ENCODE measurements at regions not wholly inside any gene's neighbourhood (a gene's known extent, or its start where the extent isn't known, plus 50 kb on each side); places are given as distances from the start of the nearest gene placed in this dataset.

DNA sequence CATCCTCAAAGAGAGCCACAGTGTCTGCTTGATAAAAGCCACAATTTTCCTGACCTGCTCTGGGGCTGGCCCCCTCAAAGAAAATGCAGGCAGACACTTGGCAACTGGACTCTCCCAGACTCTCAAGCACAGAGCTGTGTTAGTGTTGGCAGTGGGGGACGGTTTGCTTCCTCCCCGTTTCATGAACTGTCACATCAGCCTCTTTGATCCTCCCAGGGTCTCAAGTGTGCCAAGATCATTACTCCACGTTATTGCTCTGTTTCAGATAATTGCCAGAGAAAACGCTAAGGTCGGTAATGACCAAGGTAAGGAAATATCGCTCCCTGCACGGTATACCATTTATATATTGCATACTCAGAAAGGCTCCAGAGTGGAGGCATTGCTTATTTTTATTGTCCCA lies 138.8 kb downstream of the NTMT2 start:
- Histone ChIP-seq H3K4me3 (peak overlapping the region; percentile 57), H3K27me3 (replicated peaks; ENCODE audit: insufficient read depth) (no peaks in the 10 kb centered on the region), H3K36me3 (no peaks in the 10 kb centered on the region), H3K27ac (no peak overlapping the region), H3K9me3 (no peaks in the 10 kb centered on the region), H3K4me1 (ENCODE audit: control insufficient read depth in 1 of 2, low read depth in 2 of 2) (peaks cover 7 to 19% of the 10 kb centered on the region in 2 donors)
- DNase-seq (ENCODE audit: low spot score) (no peak), ATAC-seq (ENCODE audit: insufficient number of reproducible peaks, low FRiP score, low read depth) (no peak)
- TF ChIP-seq, protein P1, sequence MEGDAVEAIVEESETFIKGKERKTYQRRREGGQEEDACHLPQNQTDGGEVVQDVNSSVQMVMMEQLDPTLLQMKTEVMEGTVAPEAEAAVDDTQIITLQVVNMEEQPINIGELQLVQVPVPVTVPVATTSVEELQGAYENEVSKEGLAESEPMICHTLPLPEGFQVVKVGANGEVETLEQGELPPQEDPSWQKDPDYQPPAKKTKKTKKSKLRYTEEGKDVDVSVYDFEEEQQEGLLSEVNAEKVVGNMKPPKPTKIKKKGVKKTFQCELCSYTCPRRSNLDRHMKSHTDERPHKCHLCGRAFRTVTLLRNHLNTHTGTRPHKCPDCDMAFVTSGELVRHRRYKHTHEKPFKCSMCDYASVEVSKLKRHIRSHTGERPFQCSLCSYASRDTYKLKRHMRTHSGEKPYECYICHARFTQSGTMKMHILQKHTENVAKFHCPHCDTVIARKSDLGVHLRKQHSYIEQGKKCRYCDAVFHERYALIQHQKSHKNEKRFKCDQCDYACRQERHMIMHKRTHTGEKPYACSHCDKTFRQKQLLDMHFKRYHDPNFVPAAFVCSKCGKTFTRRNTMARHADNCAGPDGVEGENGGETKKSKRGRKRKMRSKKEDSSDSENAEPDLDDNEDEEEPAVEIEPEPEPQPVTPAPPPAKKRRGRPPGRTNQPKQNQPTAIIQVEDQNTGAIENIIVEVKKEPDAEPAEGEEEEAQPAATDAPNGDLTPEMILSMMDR (IDR thresholded peaks at IDR 0.05), result no peak

DNA sequence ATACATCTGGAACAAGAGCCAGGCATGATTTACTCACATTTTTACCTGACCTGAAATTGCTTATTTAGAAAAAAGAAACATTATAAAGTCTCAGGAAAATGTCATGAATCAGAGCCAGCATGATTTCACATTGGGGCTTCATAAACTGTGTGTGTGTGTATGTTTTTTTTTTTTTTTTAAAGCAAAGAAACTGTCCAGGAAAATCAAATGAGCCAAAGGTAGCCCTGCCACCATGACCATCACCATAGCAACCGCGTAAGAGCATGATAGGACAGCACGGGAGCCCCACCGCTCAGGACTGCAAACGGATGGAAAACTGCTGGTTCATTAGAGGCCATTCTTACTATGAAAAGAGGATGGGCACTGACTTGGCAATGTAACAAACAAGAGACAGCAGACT lies 139.2 kb downstream of the NTMT2 start:
- DNase-seq (ENCODE audit: low spot score) (no peak), ATAC-seq (ENCODE audit: insufficient number of reproducible peaks, low FRiP score, low read depth) (no peak)
- Histone ChIP-seq H3K36me3 (no peaks in the 10 kb centered on the region), H3K27ac (no peak overlapping the region), H3K27me3 (replicated peaks; ENCODE audit: insufficient read depth) (no peaks in the 10 kb centered on the region), H3K4me3 (peak overlapping the region; percentile 57), H3K9me3 (no peaks in the 10 kb centered on the region), H3K4me1 (ENCODE audit: control insufficient read depth in 1 of 2, low read depth in 2 of 2) (peaks cover 7 to 19% of the 10 kb centered on the region in 2 donors)
- TF ChIP-seq, protein P1 (IDR thresholded peaks at IDR 0.05), result no peak

DNA sequence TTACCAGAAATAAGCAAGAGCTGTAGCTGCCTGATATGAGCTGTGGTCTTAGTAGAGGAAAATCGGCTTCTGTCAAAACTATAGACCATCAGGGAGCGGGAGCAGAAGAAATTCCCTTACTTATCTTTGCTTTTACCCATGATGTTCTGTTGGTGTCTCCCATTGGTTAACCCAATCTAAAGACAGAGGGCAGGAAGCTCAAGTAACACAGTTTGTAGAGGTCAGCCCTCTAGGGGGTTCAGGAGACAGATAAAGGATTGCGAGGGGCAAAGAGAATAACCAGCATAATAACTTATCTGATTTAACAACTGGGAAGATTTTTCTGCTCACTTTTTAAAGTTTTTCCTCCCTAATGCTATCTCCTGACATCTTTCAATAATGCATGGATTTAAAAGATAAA lies 142.4 kb downstream of the NTMT2 start:
- H3K9me3 ChIP-seq, result no peaks in the 10 kb centered on the region
- H3K4me3 ChIP-seq, result no peak overlapping the region
- no peak for DNase-seq (ENCODE audit: low spot score)

DNA sequence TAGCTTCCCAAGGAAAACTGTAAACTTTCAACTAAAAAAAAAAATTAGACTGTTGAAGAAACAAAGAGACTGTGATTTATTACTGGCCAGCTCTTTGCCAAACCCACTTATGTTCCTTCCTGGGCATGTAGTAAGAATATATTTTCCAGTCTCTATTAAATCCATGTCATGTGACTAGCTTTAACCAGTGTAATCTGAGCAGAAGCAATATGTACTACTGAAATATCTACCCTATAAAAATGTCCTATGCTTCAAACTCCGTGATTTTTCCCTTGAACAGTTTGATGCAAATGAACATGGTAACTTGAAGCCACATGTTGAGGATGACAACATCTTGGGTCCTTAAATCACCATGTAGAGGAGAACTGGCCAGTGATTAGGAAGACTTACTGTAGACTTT lies 144.5 kb downstream of the NTMT2 start:
- no peaks in the 10 kb centered on the region for H3K36me3 ChIP-seq
- H3K9me3 ChIP-seq, result no peaks in the 10 kb centered on the region
- H3K4me1 ChIP-seq (ENCODE audit: control insufficient read depth in 1 of 2, low read depth in 2 of 2), result peaks cover 0 to 4% of the 10 kb centered on the region in 2 donors
- DNase-seq (ENCODE audit: low spot score), result no peak
- H3K27me3 ChIP-seq (replicated peaks; ENCODE audit: insufficient read depth), result no peaks in the 10 kb centered on the region
- H3K4me3 ChIP-seq, result no peak overlapping the region
- H3K27ac ChIP-seq, result no peak overlapping the region
- no peak for ATAC-seq (ENCODE audit: insufficient number of reproducible peaks, low FRiP score, low read depth)
- TF ChIP-seq, protein P1 (IDR thresholded peaks at IDR 0.05), result no peak

More for the DNA sequence above, 142.4 kb downstream of the NTMT2 start:
- no peaks in the 10 kb centered on the region for H3K27me3 ChIP-seq (replicated peaks; ENCODE audit: insufficient read depth)
- H3K36me3 ChIP-seq, result no peaks in the 10 kb centered on the region
- peaks cover 7 to 19% of the 10 kb centered on the region in 2 donors for H3K4me1 ChIP-seq (ENCODE audit: control insufficient read depth in 1 of 2, low read depth in 2 of 2)
- H3K27ac ChIP-seq, result no peak overlapping the region
- TF ChIP-seq, protein P1 (IDR thresholded peaks at IDR 0.05), result no peak
- no peak for ATAC-seq (ENCODE audit: insufficient number of reproducible peaks, low FRiP score, low read depth)

DNA sequence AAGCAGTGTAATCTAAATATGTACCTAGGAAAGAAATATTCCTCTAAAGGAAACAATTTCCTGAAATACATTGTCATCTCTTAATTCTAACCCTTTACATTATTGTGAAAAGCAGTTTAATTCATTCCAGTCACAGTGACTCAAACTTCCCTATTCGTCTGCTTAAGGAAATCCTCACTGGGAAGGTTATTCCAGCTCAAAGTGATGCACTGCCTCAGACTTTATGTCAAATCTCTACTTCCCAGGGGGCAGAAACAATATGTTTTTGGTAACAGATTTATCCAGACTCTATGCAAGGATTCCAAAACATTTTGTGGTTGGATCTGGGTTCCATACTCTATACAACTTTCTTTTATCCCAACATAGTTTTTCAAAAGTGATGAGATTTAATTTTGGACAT lies 145.2 kb downstream of the NTMT2 start:
- Histone ChIP-seq H3K36me3 (no peaks in the 10 kb centered on the region), H3K9me3 (no peaks in the 10 kb centered on the region), H3K27ac (no peak overlapping the region), H3K4me1 (ENCODE audit: control insufficient read depth in 1 of 2, low read depth in 2 of 2) (no peaks in the 10 kb centered on the region), H3K4me3 (no peak overlapping the region), H3K27me3 (replicated peaks; ENCODE audit: insufficient read depth) (no peaks in the 10 kb centered on the region)
- no peak for ATAC-seq (ENCODE audit: insufficient number of reproducible peaks, low FRiP score, low read depth)
- TF ChIP-seq, protein P1 (IDR thresholded peaks at IDR 0.05), result no peak
- no peak for DNase-seq (ENCODE audit: low spot score)
